NB4 (cell line): ENCODE measurements at regions not wholly inside any gene's neighbourhood (a gene's known extent, or its start where the extent isn't known, plus 50 kb on each side); places are given as distances from the start of the nearest gene placed in this dataset.

Experiments
- CTCF ChIP-seq: IDR thresholded peaks from one replicate; pipeline ENCODE4 v1.5.1; 2012; ENCODE audit warnings: low read depth, low read length
- MAX ChIP-seq: IDR thresholded peaks from 2 replicates; pipeline ENCODE4 v1.6.1; 2011; ENCODE audit warnings: low read depth, low read length
- MYC ChIP-seq: IDR thresholded peaks from 2 replicates; pipeline ENCODE4 v1.6.1; 2011; ENCODE audit warnings: low read depth, low read length
- POLR2A ChIP-seq: IDR thresholded peaks from 2 replicates; pipeline ENCODE4 v1.6.1; 2011; ENCODE audit warnings: mild to moderate bottlenecking; ENCODE audit not compliant: insufficient read length; ENCODE audit errors: extremely low read depth

DNA sequence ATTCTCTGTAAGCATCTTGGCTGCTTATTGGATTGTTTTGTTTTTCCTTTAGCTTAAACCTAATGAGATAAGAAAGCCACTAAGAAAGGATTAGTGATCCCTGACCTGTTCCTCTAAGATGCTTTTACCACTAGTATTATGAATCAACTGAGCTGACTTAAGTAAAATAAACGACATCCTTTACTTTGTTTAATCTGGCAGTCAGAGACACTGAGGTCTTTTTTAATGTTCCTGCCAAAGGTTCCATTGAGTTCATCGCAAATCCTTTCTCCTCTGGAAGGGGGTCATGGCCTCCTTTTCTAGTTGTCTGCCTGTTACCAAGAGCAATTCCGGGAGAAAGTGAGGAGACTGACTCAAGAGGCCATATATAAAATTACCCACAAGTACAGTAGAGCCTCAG lies 1038.3 kb upstream of the SLIT2 start:
- TF ChIP-seq MAX (no peak), CTCF (no peak), POLR2A (no peak), MYC (no peak)
